Effector CD4-positive, alpha-beta T cell (primary cell): ENCODE measurements at regions not wholly inside any gene's neighbourhood (a gene's known extent, or its start where the extent isn't known, plus 50 kb on each side); places are given as distances from the start of the nearest gene placed in this dataset.
"Not testable (repeated sequence)": the region's sequence is repeated elsewhere in the genome, so short reads cannot be mapped to it uniquely, and the experiment has no call there.

Experiments
- DNase-seq: peaks from one replicate; pipeline ENCODE4 v3.0.0-alpha.2; 2020

DNA sequence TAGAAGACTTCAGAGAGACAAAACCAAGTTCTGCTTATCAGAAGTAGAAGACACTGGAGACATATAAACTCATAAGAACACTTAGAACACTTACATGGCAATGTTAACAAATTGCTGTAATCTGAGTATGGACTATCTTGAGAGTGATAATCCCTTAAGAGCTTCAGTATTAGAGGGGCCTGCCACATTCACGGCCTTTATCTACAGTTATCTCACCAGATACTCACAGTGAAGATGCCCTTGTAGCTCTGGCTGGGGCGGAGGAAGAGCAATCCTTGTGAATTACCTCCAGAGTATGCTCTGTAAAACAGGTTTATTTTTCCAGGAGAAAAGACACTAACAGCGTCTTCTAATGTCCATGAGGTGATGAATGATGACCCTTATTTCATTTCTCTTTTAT is 762.8 kb downstream of the FAM181B start:
- no peak for DNase-seq

GRCh38 chr11:81967242-81967641 is 766.4 kb downstream of the FAM181B start:
- no peak for DNase-seq

DNA sequence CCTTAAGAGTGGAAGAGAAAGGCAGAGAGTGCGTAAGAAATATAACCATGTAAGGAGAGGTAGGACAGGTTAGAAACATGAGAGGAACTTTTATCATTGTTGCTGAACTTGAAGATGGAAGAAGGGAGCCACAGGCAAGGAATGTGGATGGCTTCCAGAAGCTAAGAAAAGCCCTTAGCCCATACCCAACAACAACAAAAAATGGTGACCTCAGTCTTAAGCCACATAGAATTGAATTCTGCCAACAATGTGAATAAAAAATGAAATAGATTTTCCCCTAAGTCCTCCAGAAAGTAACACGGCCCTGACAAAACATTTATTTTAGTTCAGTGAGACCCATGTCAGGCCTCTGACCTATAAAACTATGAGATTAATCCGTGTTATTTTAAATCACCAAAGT is 767.3 kb downstream of the FAM181B start:
- no peak for DNase-seq

GRCh38 chr11:81963018-81963417 is 770.6 kb downstream of the FAM181B start:
- no peak for DNase-seq

DNA sequence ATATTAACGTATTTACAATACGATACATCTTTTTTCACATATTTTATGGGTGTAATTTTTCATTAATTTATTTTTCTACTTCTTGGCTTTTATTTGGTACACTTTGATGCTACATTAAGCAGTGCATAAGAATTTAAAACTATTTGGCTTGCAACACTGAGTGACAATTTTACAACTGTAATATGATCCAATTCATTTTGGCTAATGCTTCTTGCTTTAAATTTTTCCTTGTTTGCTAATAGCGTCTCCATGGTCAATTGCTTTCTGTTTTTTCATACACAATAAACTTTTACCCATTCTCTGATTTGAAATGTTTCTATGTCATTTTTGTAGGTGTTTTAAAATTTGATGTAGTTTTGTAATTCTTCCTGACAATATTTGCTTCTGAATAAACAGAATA is 773.2 kb downstream of the FAM181B start:
- no peak for DNase-seq

DNA sequence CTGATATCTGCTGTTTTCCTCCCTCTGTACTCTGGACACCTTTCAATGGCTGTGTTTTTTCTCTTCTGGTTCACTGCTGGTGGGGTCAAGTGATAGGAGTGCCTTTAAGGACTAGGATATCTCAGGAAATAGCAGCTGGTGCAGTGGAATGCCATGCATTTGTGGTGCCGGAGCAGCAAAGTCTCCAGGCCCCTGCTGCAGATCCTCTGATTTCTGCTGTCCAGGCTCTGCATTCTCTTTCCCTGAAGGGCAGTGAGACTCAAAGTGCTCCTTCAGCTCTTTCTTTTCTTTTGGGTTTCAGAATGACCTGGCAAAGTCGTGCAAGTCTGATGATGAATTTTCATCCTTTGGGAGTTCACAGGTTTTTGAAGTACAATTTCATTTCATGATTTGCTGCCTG is 774.3 kb downstream of the FAM181B start:
- DNase-seq, result no peak

DNA sequence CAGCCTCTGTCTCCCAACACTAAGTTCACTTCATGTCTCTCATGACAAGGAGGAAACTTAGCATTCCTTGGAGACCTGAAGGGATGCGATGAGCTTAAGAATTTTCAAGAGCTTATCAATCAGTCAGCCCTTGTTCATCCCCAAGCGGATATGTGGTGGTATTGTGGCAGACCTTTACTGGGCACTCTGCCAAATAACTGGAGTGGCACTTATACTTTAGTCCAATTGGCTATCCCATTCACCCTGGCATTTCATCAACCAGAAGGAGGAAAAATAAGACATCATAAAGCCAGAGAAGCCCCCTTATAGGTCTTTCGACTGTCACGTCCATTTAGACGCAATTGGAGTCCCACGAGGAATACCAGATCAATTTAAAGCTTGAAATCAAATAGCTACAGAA is 779.4 kb downstream of the FAM181B start:
- not testable (repeated sequence) for DNase-seq

DNA sequence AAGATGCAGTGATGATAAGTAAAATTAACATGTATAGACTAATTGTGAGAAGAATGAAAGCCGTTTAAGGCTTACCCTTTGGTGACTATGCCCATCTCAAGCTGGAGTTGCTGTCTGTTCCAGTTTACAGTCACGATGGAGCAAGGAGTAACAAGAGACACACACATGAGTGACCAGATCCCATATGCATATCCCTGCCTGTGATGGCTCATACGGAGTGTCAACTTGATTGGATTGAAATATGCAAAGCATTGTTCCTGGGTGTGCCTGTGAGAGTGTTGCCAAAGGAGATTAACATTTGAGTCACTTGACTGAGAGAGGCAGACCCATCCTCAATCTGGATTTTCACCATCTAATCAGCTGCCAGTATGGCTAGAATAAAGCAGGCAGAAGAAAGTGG is 786.8 kb downstream of the FAM181B start:
- no peak for DNase-seq

- DNase-seq, result no peak
These were observed 791.0 kb downstream of the FAM181B start for GRCh38 chr11:81942646-81943045.

- DNase-seq, result no peak
These were observed 791.7 kb downstream of the FAM181B start for GRCh38 chr11:81941998-81942397.

DNA sequence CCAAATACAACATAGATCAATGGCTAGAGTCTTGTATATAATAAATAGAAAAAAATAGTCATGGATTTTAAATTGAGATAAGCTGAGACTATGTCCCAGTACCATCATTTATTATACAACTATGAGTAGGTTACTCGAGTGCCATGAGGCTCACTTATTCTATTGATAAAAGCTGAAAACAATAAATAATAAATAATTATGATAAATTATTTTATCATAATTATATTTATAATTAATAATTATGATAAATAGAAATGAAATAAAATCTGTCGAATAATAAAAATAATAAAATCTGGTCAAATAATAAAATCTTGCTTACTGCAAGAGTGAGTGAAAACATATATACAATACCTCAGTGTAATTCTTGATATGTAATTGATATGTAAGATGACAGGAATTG is 801.4 kb downstream of the FAM181B start:
- DNase-seq, result no peak

GRCh38 chr11:81920205-81920604 is 813.5 kb downstream of the FAM181B start:
- no peak for DNase-seq

- DNase-seq, result no peak
These were observed 817.2 kb downstream of the FAM181B start for GRCh38 chr11:81916451-81916850.

DNA sequence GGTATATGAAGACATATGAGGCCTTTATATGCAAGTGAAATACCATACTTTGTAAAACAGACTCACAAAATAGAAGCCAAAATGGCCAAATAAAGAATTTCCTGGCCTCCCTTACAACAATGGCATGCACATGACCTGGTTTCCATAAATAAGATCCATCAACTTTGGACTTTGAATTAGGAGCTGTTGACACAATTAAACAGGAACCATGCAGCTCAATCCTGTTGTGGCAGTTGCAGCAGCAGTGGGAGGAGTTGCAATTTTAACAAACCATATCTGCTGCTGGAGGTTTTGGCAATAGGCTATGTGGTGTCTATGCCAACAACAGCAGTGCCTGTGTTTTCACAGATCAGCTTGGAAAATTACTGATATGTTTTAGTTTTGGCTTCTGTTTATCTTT is 818.6 kb downstream of the FAM181B start:
- no peak for DNase-seq

- no peak for DNase-seq
These were observed 819.9 kb downstream of the FAM181B start for GRCh38 chr11:81913793-81914192.

GRCh38 chr11:81907996-81908395 is 825.7 kb downstream of the FAM181B start:
- no peak for DNase-seq

- DNase-seq, result no peak
These were observed 834.5 kb downstream of the FAM181B start for GRCh38 chr11:81899156-81899555.

DNA sequence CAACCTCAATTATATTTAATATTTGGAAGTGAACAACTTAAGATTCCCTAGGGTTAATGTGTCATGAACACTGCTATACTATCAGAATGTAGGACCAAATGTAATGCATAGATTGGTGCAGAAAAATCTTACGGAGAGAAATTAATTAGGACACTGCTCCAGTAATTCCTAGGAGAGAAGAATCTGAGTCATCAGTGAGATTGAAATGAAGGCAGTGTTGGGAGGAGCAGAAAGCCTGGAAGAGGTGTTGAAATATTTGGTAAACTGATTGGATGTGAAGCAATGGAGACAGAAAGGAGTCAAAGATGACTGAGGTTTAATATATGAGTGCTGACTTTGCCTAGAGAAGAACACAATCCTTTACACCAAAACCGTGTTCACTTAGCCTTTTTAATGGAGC is 836.0 kb downstream of the FAM181B start:
- no peak for DNase-seq

DNA sequence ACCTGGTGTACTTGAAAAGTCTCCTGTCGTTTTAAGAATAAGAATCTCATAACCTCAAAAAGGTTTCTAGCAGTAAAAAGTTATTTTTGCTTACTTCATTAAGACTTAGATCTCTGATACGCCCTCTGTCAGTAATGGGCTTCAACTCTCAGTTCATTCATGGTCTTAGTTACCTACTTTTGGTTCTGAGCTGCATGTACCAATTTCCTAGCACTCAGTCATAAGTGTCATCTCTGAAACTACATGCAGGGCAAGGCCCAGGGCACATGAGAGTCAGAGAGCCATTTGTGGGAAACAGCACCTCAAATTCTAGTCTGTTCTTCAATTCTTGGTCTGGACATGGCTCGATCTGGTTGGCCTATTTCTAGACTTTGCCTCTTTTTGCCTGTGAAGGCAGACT is 838.4 kb downstream of the FAM181B start:
- DNase-seq, result no peak

- no peak for DNase-seq
These were observed 840.7 kb downstream of the FAM181B start for GRCh38 chr11:81892770-81893635.

GRCh38 chr11:81888391-81888790 is 845.3 kb downstream of the FAM181B start:
- no peak for DNase-seq

GRCh38 chr11:81887671-81888070 is 846.0 kb downstream of the FAM181B start:
- DNase-seq, result no peak

DNA sequence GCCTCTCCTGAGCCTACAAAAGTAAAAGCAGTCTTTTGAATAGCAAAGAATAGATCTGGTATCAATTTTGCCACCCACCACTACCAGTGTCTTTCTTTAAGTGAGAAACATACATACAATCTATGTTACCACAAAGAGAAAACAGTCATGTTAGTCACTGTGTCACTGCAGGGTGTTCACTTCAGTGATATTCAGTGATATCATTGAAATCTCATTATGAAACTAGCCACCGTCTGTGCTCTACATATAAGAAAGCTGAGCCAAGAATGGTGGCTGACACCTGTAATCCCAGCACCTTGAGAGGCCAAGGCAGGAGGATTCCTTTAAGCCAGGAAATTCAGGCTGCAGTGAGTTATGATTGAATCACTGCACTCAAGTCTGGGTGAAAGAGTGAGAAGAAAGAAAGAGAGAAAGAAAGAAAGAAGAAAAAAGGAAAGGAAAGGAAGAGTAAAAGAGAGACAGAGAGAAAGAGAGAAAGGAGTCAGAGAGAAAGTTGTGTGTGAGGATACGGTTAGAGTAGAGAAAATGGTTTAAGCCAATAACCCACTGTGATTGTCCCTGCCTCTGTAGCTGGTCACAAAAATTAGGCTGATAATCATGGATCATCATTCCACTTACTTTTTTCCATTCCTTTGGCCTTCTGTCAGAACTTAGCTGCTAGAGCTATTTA is 847.1 kb downstream of the FAM181B start:
- no peak for DNase-seq

GRCh38 chr11:81874635-81875034 is 859.0 kb downstream of the FAM181B start:
- DNase-seq, result no peak
